LNCaP clone FGC (cell line): ENCODE measurements at regions not wholly inside any gene's neighbourhood (a gene's known extent, or its start where the extent isn't known, plus 50 kb on each side); places are given as distances from the start of the nearest gene placed in this dataset.

ENCODE experiments used
- DNase-seq: peaks from one replicate; pipeline ENCODE4 v3.0.0-alpha.2; 2011; ENCODE audit warnings: low read depth
- H3K4me3 ChIP-seq: 2 replicates; pipeline ENCODE4 v1.5.1; 2011; ENCODE audit warnings: mild to moderate bottlenecking, low read depth, low read length, control low read depth
- TF ChIP-seq, protein P1 (sequence below): IDR thresholded peaks from 2 replicates; pipeline ENCODE4 v1.5.1; 2012; ENCODE audit warnings: mild to moderate bottlenecking; ENCODE audit not compliant: control insufficient read depth, insufficient read depth; ENCODE audit errors: extremely low read depth

DNA sequence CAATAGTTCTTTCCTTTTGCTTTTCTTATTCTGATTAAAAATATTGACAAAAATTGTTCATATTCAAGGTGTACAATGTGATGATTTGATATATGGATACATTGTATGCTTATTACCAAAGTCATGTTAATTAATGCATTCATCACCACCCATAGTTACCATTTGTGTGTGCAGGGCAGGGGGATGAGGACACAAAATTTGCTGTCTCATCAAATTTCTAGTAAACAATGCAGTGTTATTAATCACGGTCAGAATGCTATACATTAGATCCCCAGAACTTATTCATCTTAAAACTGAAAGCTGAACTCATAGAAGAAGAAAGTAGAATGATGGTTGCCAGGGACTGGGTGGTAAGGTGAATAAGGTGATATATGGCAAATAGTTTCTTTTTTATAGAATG is 303.7 kb upstream of the SLC24A2 start:
- H3K4me3 ChIP-seq, result no peak overlapping the region
- DNase-seq, result no peak
- TF ChIP-seq, protein P1, sequence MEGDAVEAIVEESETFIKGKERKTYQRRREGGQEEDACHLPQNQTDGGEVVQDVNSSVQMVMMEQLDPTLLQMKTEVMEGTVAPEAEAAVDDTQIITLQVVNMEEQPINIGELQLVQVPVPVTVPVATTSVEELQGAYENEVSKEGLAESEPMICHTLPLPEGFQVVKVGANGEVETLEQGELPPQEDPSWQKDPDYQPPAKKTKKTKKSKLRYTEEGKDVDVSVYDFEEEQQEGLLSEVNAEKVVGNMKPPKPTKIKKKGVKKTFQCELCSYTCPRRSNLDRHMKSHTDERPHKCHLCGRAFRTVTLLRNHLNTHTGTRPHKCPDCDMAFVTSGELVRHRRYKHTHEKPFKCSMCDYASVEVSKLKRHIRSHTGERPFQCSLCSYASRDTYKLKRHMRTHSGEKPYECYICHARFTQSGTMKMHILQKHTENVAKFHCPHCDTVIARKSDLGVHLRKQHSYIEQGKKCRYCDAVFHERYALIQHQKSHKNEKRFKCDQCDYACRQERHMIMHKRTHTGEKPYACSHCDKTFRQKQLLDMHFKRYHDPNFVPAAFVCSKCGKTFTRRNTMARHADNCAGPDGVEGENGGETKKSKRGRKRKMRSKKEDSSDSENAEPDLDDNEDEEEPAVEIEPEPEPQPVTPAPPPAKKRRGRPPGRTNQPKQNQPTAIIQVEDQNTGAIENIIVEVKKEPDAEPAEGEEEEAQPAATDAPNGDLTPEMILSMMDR, result no peak

DNA sequence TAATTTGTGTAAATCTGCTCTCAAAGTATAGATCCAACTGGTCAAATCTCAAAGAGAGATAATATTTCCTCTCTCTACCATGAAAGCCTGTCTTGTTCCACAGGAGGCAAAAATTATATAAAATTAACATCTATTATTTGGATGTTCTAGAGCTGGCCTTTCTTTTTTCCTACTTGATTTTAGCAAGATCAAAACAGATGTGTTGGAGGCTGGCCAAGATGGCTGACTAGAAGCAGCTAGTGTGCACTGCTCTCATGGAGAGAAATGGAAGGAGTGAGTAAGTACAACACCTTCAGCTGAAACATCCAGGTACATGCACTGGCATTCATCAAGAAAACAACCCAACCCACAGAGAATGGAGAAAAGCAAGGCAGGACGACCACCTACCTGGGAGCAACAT is 298.6 kb upstream of the SLC24A2 start:
- no peak overlapping the region for H3K4me3 ChIP-seq
- no peak for DNase-seq
- TF ChIP-seq, protein P1, result no peak

DNA sequence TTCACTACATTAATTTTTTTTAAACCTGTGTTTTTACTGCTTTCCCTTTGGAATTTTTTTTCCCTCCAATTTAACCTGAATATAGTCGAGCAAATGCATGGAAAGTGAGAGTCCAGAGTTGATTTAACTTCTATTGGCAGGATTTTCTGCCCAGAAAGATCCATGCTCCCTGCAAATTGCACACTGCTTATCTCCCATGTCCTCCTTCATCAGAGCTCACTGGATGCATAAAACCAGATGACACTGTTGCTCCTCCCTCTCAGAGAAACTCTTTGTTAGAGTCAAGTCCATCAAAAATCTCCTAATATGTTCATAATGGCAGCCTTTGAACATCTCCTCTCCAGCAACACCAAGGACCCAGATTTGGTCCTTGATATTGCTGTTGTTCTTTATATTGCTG is 297.0 kb upstream of the SLC24A2 start:
- no peak for DNase-seq
- TF ChIP-seq, protein P1, result no peak
- H3K4me3 ChIP-seq, result no peak overlapping the region

DNA sequence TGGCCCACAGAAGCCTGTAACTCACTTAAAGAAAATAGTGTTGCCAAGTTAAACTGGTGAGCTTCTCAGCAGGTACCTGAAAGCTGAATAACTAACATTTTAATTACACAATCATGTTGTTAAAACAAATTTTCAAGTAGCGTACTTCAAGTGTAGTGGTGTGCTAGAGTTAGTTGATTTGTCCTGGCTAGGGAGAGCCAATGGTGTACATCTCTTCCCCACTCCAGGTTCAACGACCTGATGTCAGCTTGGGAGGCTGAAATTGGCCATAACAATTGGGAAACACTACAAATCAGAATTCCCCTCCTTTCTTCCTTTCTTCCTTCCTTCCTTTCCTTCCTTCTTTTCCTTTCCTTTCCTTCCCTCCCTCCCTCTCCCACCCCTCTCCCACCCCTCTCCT is 295.3 kb upstream of the SLC24A2 start:
- TF ChIP-seq, protein P1, result no peak
- no peak overlapping the region for H3K4me3 ChIP-seq
- DNase-seq, result no peak

DNA sequence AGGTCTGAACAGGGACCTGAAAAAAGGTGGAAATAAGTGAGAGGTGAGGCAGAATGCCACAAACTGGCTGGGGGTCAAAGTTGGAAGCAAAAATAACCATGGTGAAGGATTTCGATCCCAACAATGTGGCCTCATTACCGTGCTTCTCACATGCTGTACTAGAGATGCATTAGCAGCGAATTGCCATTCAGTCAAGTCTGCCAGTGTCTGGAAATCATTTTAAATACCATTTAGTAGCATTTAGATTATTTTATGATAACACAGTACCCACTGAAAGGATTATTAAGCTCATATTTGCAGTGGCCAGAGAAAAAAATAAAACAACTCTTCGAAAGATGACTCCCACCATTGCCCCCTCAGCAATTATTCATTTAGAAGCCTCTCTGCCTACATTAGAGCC is 294.6 kb upstream of the SLC24A2 start:
- TF ChIP-seq, protein P1, result no peak
- no peak overlapping the region for H3K4me3 ChIP-seq
- DNase-seq, result no peak

DNA sequence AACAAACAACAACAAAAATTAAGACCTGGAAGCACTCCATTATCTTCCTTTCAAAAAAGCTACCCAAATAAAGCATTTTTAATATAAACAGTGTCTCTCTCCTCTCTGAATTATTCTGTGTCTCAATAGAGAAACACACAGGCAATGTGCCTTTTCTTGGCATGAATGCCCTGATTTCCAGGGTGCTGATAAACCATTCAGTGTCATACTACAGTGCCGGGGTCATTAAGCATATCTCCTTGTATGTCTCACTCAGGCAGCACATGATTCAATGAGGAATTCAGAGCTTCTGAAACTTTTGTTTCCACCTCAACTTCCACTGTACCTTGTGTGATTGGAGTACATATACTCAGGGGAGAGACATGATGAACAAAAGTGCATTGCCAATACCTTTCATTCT is 294.0 kb upstream of the SLC24A2 start:
- no peak for DNase-seq
- TF ChIP-seq, protein P1, result no peak
- H3K4me3 ChIP-seq, result no peak overlapping the region

DNA sequence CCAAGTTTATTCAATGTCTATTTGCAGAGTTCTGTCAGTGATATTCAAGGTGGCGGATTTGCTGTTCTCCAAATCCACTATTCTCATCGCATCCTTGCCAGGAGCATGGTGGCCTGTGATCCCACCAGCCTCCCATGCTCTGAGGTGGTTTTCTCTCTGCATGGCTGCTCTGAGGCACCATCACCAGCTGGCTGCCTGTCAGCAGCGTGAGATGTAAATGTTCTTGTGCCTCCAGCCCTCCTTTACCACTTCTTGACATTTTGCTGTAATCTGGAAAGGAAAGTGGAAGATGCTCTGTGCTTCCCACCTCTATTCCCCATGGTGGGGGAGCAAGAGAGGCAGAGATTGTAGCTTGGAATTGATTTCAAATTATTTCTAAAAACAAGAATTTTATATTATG is 293.6 kb upstream of the SLC24A2 start:
- DNase-seq, result no peak
- TF ChIP-seq, protein P1, result no peak
- no peak overlapping the region for H3K4me3 ChIP-seq
